LNCAP (cell line): ENCODE measurements at regions not wholly inside any gene's neighbourhood (a gene's known extent, or its start where the extent isn't known, plus 50 kb on each side); places are given as distances from the start of the nearest gene placed in this dataset.

ENCODE experiments used
- TF ChIP-seq, protein P1 (sequence below): fragments of 450-650 bp; IDR thresholded peaks from 2 replicates; pipeline ENCODE4 v1.5.1; 2017; ENCODE audit warnings: mild to moderate bottlenecking

DNA sequence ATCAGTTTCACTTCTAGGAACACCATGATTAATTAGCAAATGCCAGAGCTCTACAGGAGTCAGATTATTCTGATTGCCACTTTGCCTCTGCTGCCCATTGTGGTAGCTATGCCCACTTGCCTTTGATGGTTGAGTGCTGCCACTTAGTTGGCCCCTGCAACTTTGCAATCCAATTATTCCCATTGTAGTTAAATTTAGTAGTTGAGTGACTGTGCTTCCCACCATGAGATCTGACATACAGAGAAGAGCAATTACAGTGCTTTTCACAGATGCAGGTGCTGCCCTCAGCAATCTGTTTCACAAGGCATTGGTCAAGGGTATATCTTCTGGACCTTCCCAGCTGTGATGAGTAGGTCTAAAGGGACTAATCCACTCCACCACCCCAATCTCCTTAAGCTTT is 468.4 kb upstream of the RGS6 start:
- TF ChIP-seq, protein P1, sequence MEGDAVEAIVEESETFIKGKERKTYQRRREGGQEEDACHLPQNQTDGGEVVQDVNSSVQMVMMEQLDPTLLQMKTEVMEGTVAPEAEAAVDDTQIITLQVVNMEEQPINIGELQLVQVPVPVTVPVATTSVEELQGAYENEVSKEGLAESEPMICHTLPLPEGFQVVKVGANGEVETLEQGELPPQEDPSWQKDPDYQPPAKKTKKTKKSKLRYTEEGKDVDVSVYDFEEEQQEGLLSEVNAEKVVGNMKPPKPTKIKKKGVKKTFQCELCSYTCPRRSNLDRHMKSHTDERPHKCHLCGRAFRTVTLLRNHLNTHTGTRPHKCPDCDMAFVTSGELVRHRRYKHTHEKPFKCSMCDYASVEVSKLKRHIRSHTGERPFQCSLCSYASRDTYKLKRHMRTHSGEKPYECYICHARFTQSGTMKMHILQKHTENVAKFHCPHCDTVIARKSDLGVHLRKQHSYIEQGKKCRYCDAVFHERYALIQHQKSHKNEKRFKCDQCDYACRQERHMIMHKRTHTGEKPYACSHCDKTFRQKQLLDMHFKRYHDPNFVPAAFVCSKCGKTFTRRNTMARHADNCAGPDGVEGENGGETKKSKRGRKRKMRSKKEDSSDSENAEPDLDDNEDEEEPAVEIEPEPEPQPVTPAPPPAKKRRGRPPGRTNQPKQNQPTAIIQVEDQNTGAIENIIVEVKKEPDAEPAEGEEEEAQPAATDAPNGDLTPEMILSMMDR = no peak

DNA sequence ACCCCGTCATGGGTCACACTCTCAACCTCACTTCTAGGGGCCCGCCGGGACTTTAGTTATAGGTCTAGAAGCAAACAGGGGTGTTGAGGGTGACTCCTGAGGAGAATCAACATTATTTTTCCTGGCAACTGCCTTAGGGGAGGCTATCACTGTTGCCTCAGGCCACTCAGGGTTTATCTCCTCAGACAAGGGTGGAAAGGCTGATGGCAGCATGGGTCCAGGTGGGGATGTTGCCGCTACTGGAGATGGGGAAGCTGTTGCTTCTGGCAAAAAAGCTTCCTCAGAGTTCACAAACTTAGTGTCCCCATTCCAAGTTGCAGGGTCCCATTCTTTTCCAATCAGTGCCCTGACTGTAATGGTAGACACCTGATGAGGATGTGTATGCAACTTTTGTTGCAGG is 467.4 kb upstream of the RGS6 start:
- TF ChIP-seq, protein P1 = no peak

DNA sequence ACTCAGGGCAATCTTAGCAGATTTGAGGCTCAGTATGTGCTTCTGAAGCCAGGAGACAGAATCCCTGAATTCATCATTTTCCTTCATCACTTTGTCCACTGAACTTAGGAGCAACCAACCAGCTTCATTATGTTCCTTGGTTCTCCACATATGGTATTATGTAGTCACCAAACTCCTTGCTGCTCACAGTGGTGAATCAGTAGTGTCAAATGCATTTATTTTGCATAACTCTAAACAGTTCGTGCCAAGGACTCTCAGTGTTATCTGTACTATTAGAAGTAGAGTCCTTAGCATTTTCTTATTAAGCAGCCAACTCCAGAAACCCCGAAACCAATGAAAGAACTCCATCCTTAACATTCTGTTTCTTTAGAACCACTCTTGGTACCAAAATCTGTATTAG is 466.9 kb upstream of the RGS6 start:
- TF ChIP-seq, protein P1 = no peak

DNA sequence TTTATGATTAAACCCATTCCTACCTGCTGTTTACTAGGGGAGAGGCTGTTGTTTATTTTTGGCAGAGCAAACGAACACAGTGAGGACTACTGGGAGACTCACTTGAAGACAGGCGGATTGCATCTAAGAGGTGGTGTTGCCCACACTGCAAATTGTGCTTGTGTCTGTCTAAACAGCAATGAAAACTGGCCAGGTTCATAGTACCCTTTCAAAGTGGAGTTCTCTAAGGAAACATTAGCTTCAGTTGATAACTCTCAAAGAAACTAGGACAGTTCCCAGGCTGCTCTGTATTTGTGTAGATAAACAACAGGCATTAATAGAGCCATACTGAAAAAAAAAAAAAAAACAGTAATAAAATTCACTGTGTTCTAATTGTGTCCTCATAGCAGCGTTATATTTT is 466.0 kb upstream of the RGS6 start:
- TF ChIP-seq, protein P1 = no peak

DNA sequence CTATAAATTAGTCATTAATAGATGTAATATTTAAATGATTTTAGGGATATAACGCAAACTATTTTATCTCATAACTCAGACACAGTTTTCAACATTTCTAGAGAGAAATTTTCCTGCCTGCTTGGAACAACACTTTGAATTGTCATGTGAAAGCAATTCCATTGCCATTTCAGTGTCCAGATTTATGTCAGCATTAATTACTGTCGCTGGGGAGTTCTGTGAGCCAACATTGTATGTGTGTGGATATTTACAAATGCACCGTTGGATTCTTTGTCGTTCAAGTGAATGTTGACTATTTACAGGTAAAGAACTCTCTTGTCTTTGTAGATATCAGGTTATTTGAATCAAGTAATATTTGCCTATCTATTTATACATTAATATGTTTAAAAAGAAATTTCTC is 465.3 kb upstream of the RGS6 start:
- TF ChIP-seq, protein P1 = no peak

DNA sequence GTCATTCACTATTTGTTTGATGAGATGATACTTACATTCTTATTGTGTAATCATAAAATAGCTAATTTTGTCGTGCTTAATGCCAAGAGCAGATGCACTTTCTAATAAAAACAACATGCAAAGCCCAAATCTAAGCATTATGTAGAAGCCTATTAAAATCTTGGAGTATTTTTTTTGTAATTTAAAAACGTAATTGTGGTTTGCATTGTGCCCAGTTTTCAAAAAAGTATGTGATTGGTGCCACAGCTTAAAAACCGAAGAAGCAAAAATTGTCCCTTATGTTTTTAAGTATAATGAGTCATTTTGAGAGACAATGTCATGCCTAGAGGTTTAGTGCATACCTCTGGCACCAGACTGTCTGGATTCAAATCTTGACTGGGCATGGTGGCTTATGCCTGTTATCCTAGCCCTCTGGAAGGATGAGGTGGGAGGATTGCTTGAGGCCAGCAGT is 464.8 kb upstream of the RGS6 start:
- TF ChIP-seq, protein P1 = no peak

DNA sequence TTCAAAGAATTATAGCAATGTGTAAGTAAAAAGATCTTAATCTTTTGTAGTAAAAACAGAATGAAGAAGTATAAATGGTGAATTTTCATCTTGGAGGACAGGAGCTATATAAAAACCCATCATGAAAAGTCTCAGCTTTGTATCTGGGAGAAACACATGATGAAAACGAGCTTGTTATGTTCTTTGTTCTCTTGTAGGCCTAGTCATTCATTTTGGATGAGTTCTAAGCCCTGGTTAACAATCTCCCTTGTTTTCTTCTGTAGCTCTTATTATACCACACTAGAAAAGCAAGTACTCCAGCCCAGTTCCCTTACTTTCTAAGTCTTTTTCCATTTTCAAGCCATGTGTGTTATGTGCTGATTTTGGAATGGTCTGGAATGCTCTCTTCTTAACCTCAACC is 463.5 kb upstream of the RGS6 start:
- TF ChIP-seq, protein P1 = no peak

DNA sequence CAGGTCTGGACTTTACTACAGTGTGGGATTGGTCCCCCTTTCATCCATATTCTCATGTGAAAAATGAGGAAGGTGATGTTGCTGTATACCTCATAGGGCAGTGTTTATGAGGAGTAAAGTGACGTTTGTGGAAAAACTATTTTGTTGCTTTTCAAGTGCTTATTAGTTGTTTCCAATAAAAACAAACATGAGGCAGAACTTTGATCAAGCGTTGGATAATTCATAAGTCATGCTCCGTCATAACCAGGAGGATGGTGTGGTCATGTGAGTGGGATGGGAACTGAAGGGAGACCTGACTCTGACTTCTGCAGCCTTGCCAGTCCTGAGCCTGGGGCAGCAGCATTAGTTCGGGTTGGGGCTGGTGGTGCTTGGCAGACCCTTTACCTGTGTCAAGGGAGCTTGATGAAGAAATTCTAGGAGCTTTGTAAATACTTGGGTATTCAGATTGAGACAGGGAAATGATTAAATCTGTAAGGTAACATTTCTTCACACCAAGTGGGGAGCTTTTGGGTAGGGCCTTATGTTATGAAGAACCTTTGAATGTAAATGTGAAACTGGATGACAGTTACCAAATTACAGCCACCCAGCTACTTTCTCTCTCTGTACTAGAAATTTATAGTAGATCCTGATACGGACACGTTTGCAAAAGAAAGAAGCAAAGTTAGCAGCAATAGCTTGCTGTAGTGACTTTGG is 462.4 kb upstream of the RGS6 start:
- TF ChIP-seq, protein P1 = no peak
